GM18520 (cell line): ENCODE measurements at regions not wholly inside any gene's neighbourhood (a gene's known extent, or its start where the extent isn't known, plus 50 kb on each side); places are given as distances from the start of the nearest gene placed in this dataset.
"Not testable (repeated sequence)": the region's sequence is repeated elsewhere in the genome, so short reads cannot be mapped to it uniquely, and the experiment has no call there.

Experiments
- ATAC-seq: cut with Tn5 transposase; IDR thresholded peaks from one replicate; pipeline ENCODE4 v1.9.1; 2021; ENCODE audit not compliant: unreplicated experiment

- ATAC-seq, result no peak
Observed at GRCh38 chr2:48043131-48043700, 136.9 kb upstream of the FBXO11 start.

- ATAC-seq, result no peak
Observed at GRCh38 chr2:48043746-48044145, 137.4 kb upstream of the FBXO11 start.

- no peak for ATAC-seq
Observed at GRCh38 chr2:48045613-48046012, 139.3 kb upstream of the FBXO11 start.

- ATAC-seq, result no peak
Observed at GRCh38 chr2:48048476-48049171, 142.3 kb upstream of the FBXO11 start.

GRCh38 chr2:48049371-48049770, 143.1 kb upstream of the FBXO11 start:
- no peak for ATAC-seq

GRCh38 chr2:48050711-48051110, 144.4 kb upstream of the FBXO11 start:
- ATAC-seq, result no peak

- no peak for ATAC-seq
Observed at GRCh38 chr2:48059975-48060374, 153.7 kb upstream of the FBXO11 start.

GRCh38 chr2:48061656-48062055, 155.4 kb upstream of the FBXO11 start:
- ATAC-seq, result not testable (repeated sequence)

GRCh38 chr2:48065096-48065495, 158.8 kb upstream of the FBXO11 start:
- no peak for ATAC-seq

- ATAC-seq, result no peak
Observed at GRCh38 chr2:48066000-48066399, 159.7 kb upstream of the FBXO11 start.

- ATAC-seq, result no peak
Observed at GRCh38 chr2:48069769-48070168, 163.5 kb upstream of the FBXO11 start.

GRCh38 chr2:48070415-48070814, 164.1 kb upstream of the FBXO11 start:
- ATAC-seq, result no peak

GRCh38 chr2:48072583-48072982, 166.3 kb upstream of the FBXO11 start:
- no peak for ATAC-seq

GRCh38 chr2:48075631-48076030, 169.3 kb upstream of the FBXO11 start:
- ATAC-seq, result no peak

GRCh38 chr2:48080534-48081316, 174.4 kb upstream of the FBXO11 start:
- ATAC-seq, result no peak

- no peak for ATAC-seq
Observed at GRCh38 chr2:48081317-48081628, 175.0 kb upstream of the FBXO11 start.

GRCh38 chr2:48085888-48086287, 179.6 kb upstream of the FBXO11 start:
- ATAC-seq, result no peak

GRCh38 chr2:48088994-48089393, 182.7 kb upstream of the FBXO11 start:
- ATAC-seq, result no peak

GRCh38 chr2:48089644-48090043, 183.3 kb upstream of the FBXO11 start:
- ATAC-seq, result no peak

- no peak for ATAC-seq
Observed at GRCh38 chr2:48092846-48093803, 186.8 kb upstream of the FBXO11 start.

GRCh38 chr2:48096765-48097164, 190.5 kb upstream of the FBXO11 start:
- not testable (repeated sequence) for ATAC-seq
